GM12865 (cell line): ENCODE measurements at regions not wholly inside any gene's neighbourhood (a gene's known extent, or its start where the extent isn't known, plus 50 kb on each side); places are given as distances from the start of the nearest gene placed in this dataset.

Experiments used
- DNase-seq: peaks from one replicate; pipeline ENCODE4 v3.0.0; 2010; ENCODE audit warnings: low read depth
- H3K4me3 ChIP-seq: 2 replicates; pipeline ENCODE4 v1.5.1; 2011; ENCODE audit warnings: mild to moderate bottlenecking, low read depth, low read length, control low read depth
- TF ChIP-seq, protein P1 (sequence below): IDR thresholded peaks from 2 replicates; pipeline ENCODE4 v1.5.1; 2011; ENCODE audit warnings: low read length, control low read depth, low read depth, inconsistent platforms; ENCODE audit not compliant: insufficient read depth; ENCODE audit errors: missing control alignments

DNA sequence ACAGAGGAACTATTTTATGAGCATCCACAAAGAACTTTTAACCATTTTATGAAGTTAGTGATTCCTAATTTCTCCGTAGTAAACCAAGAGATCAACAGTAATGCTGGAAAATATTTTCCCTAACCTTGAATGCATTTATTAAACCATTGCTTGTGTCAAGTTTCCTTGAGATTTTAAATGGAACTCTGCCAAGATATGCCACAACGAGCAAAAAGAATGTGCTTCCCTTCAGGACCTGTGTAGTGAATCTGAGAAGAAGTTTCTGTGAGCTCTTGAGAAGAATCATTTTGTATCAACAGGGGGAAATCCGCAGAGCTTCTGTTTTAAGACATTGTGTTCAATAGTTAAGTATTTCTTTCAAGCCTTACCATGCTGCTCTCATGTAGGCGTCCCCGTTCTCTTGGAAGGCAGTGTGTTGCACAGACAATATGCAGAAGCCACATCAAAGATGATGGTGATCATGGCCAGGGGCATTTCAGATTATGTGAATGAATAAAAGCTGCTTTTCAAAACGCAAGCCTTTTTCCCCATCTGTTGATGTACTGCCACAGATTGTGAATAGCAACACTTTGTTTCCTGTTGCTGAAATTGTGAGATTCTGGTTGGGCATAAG is 439.8 kb downstream of the BMP2 start:
- H3K4me3 ChIP-seq = no peak overlapping the region
- TF ChIP-seq, protein P1, sequence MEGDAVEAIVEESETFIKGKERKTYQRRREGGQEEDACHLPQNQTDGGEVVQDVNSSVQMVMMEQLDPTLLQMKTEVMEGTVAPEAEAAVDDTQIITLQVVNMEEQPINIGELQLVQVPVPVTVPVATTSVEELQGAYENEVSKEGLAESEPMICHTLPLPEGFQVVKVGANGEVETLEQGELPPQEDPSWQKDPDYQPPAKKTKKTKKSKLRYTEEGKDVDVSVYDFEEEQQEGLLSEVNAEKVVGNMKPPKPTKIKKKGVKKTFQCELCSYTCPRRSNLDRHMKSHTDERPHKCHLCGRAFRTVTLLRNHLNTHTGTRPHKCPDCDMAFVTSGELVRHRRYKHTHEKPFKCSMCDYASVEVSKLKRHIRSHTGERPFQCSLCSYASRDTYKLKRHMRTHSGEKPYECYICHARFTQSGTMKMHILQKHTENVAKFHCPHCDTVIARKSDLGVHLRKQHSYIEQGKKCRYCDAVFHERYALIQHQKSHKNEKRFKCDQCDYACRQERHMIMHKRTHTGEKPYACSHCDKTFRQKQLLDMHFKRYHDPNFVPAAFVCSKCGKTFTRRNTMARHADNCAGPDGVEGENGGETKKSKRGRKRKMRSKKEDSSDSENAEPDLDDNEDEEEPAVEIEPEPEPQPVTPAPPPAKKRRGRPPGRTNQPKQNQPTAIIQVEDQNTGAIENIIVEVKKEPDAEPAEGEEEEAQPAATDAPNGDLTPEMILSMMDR = no peak
- DNase-seq = no peak

DNA sequence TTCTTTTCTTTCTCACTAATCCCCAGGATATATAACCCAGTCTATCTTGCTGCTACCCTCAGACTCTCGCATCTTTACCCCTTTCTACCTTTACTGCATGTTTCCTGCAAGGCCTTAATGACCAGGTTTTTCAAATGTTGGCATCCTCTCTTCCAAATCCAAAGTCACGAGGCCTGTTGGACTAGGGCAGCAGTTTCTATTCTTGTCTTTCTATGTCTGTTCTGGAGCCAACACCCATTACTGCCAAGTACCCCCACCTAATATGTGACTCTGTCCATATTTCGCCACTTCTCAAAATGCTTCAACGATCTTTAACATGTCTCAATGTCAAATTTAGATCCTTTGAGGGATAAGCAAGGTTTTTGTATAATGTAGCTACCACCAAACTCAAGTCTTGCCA is 443.4 kb downstream of the BMP2 start:
- no peak for DNase-seq
- no peak overlapping the region for H3K4me3 ChIP-seq
- TF ChIP-seq, protein P1 = no peak

DNA sequence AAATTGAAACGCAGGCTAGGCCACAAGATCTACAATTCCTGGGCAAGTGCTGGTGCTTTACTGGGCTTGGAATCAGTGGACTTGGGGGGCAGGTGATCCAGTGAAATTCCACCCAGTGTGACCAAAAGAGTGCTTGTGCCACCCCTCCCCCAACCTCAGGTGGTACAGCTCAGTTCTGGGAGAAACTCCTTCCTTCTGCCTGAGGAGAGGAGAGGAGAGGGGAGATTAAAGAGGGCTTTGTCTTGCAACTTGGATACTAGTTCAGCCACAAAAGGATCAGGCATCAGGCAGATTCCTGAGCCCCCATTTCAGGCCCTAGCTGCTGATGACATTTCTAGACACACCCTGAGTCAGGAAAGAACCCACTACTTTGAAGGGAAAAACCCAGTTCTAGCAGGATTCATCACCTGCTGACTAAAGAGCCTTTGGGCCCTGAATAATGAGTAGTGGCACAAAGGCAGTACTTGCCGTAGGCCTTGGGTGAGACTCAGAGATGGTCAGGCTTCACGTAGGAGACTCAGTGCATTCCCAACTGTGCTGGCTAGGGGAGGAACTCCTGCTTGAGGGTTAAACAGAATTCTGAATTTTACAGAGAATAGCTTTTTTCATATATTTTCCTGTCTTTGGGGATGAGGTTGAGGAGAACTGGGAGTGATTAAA is 446.7 kb downstream of the BMP2 start:
- no peak for DNase-seq
- TF ChIP-seq, protein P1 = no peak
- no peak overlapping the region for H3K4me3 ChIP-seq

DNA sequence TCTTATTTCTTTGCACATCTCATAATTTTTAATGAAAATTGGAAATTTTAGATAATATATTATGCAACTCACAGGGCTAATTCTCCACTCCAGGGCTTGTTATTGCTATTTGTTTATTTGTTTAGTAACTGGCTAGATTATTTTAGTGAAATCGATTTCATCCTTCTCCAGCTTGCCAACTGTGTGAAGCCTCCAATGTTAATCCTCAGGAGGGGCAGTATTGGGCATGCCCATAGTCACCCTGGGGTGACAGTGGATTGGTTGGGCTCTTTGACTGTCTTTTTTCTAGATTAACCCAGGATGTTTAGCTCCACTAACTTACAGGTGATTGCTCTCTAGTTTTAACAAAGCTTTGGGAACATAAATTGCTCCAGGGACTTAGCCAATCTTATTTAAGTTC is 450.1 kb downstream of the BMP2 start:
- DNase-seq = no peak
- H3K4me3 ChIP-seq = no peak overlapping the region
- TF ChIP-seq, protein P1 = no peak

DNA sequence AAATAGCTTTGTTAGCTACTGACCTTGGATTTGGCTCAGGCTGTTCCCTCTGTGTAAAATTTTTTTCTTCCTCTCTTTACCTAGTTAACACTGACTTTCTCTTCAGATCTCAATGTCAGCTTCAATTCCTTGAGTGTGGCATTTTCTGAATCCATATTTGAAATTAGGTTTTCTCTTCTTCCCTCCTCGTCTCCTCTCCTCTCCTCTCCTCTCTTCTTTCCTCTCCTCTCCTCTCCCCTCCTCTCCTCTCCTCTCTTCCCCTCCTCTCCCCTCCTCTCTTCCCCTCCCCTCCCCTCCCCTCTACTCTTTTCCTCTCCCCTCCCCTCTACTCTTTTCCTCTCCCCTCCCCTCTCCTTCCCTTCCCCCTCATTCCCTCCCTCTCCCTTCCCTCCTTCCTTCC is 453.3 kb downstream of the BMP2 start:
- no peak for DNase-seq
- TF ChIP-seq, protein P1 = no peak
- H3K4me3 ChIP-seq = no peak overlapping the region

DNA sequence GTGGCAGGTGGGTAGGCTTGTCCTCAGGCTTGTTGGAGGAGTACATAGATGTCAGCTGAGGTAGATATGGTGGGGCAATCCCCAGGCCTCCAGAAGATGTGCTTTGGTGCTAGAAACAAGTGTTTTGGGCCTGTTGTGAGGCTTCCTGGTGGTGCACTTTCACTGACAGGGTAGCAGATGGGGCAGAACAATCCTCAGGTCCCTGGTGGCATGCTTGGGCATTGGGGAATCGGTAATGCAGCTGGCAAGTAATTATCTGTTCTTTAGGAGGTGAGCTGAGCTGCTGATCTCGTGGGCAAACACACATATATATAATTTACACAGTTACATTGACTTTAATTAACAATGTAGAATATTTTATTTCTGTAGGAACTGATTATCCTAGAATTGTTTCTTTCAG is 458.7 kb downstream of the BMP2 start:
- no peak overlapping the region for H3K4me3 ChIP-seq
- TF ChIP-seq, protein P1 = no peak
- DNase-seq = no peak

DNA sequence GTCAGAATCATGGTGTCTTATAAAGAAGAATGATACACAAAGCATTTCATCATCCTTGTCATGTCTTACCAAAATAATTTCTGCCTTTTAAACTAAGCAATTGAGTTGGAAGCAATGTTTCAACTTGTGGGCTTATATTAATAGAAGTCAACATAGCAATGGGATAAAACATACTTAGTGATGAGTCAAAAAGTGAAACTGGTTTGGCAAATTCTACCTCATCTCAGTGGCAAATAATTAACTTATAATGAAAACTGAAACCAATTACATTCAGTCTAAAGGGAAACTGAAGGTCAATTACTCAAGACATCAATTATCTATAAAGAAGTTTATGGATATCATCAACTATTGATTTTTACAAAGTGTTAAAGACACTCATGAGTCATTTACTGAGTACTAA is 463.8 kb downstream of the BMP2 start:
- H3K4me3 ChIP-seq = no peak overlapping the region
- TF ChIP-seq, protein P1 = no peak
- no peak for DNase-seq
